NCI-H526 (cell line): ENCODE measurements at regions not wholly inside any gene's neighbourhood (a gene's known extent, or its start where the extent isn't known, plus 50 kb on each side); places are given as distances from the start of the nearest gene placed in this dataset.
"Not testable (repeated sequence)": the region's sequence is repeated elsewhere in the genome, so short reads cannot be mapped to it uniquely, and the experiment has no call there.

Experiments used
- DNase-seq, 2 experiments: peaks; one replicate each; lab custom pipeline; 2025; lab: John Stamatoyannopoulos, UW

GRCh38 chr22:49457946-49458707, 369.5 kb downstream of the BRD1 start:
- DNase-seq = no peak

GRCh38 chr22:49457146-49457545, 370.5 kb downstream of the BRD1 start:
- DNase-seq = no peak

GRCh38 chr22:49455595-49455994, 372.1 kb downstream of the BRD1 start:
- peak in 1 of 2 experiments; percentile 21 for DNase-seq

GRCh38 chr22:49454726-49455125, 372.9 kb downstream of the BRD1 start:
- no peak for DNase-seq

- DNase-seq = no peak
Observed at GRCh38 chr22:49453771-49454170, 373.9 kb downstream of the BRD1 start.

GRCh38 chr22:49453019-49453418, 374.7 kb downstream of the BRD1 start:
- not testable (repeated sequence) for DNase-seq

GRCh38 chr22:49452362-49452946, 375.2 kb downstream of the BRD1 start:
- no peak for DNase-seq

- no peak for DNase-seq
Observed at GRCh38 chr22:49451070-49451840, 376.4 kb downstream of the BRD1 start.

GRCh38 chr22:49450498-49450897, 377.2 kb downstream of the BRD1 start:
- DNase-seq = no peak

- DNase-seq = no peak
Observed at GRCh38 chr22:49449811-49450446, 377.7 kb downstream of the BRD1 start.

- no peak for DNase-seq
Observed at GRCh38 chr22:49449377-49449776, 378.3 kb downstream of the BRD1 start.

GRCh38 chr22:49448526-49448925, 379.1 kb downstream of the BRD1 start:
- DNase-seq = no peak

- DNase-seq = no peak
Observed at GRCh38 chr22:49447837-49448236, 379.8 kb downstream of the BRD1 start.

GRCh38 chr22:49446759-49447710, 380.6 kb downstream of the BRD1 start:
- DNase-seq = no peak

- no peak for DNase-seq
Observed at GRCh38 chr22:49446145-49446758, 381.4 kb downstream of the BRD1 start.

GRCh38 chr22:49444781-49445180, 382.9 kb downstream of the BRD1 start:
- no peak for DNase-seq

GRCh38 chr22:49440931-49441330, 386.7 kb downstream of the BRD1 start:
- no peak for DNase-seq

- DNase-seq = no peak
Observed at GRCh38 chr22:49439373-49439772, 388.3 kb downstream of the BRD1 start.

GRCh38 chr22:49437956-49438355, 389.7 kb downstream of the BRD1 start:
- no peak for DNase-seq

GRCh38 chr22:49437356-49437755, 390.3 kb downstream of the BRD1 start:
- DNase-seq = no peak

GRCh38 chr22:49436056-49436455, 391.6 kb downstream of the BRD1 start:
- DNase-seq = no peak
